GM18909 (cell line): ENCODE measurements at regions not wholly inside any gene's neighbourhood (a gene's known extent, or its start where the extent isn't known, plus 50 kb on each side); places are given as distances from the start of the nearest gene placed in this dataset.

Experiments used
- ATAC-seq: cut with Tn5 transposase; IDR thresholded peaks from one replicate; pipeline ENCODE4 v1.9.1; 2021; ENCODE audit warnings: mild to moderate bottlenecking; ENCODE audit not compliant: unreplicated experiment, poor library complexity

- no peak for ATAC-seq
Observed at GRCh38 chr7:25786936-25787335, 365.1 kb upstream of the NFE2L3 start.

GRCh38 chr7:25787336-25787735 is 364.7 kb upstream of the NFE2L3 start:
- no peak for ATAC-seq

GRCh38 chr7:25788371-25788770 is 363.6 kb upstream of the NFE2L3 start:
- ATAC-seq = no peak

GRCh38 chr7:25788961-25789620 is 362.9 kb upstream of the NFE2L3 start:
- ATAC-seq = no peak

- ATAC-seq = no peak
Observed at GRCh38 chr7:25789701-25790640, 362.0 kb upstream of the NFE2L3 start.

- ATAC-seq = no peak
Observed at GRCh38 chr7:25790963-25791362, 361.0 kb upstream of the NFE2L3 start.

- ATAC-seq = no peak
Observed at GRCh38 chr7:25792586-25792985, 359.4 kb upstream of the NFE2L3 start.

GRCh38 chr7:25795824-25796235 is 356.2 kb upstream of the NFE2L3 start:
- ATAC-seq = no peak

- no peak for ATAC-seq
Observed at GRCh38 chr7:25798344-25798743, 353.7 kb upstream of the NFE2L3 start.

GRCh38 chr7:25801214-25801613 is 350.8 kb upstream of the NFE2L3 start:
- ATAC-seq = no peak

- no peak for ATAC-seq
Observed at GRCh38 chr7:25802057-25802456, 349.9 kb upstream of the NFE2L3 start.

GRCh38 chr7:25802473-25802872 is 349.5 kb upstream of the NFE2L3 start:
- no peak for ATAC-seq

- no peak for ATAC-seq
Observed at GRCh38 chr7:25803117-25803887, 348.7 kb upstream of the NFE2L3 start.

GRCh38 chr7:25804154-25804553 is 347.8 kb upstream of the NFE2L3 start:
- no peak for ATAC-seq

- ATAC-seq = no peak
Observed at GRCh38 chr7:25805027-25805687, 346.8 kb upstream of the NFE2L3 start.

GRCh38 chr7:25807086-25807611 is 344.8 kb upstream of the NFE2L3 start:
- ATAC-seq = no peak

- ATAC-seq = no peak
Observed at GRCh38 chr7:25809441-25809840, 342.6 kb upstream of the NFE2L3 start.

- no peak for ATAC-seq
Observed at GRCh38 chr7:25812086-25812850, 339.7 kb upstream of the NFE2L3 start.

GRCh38 chr7:25813381-25813780 is 338.6 kb upstream of the NFE2L3 start:
- ATAC-seq = no peak
